Nephron progenitor cell (in vitro differentiated cells): ENCODE measurements at regions not wholly inside any gene's neighbourhood (a gene's known extent, or its start where the extent isn't known, plus 50 kb on each side); places are given as distances from the start of the nearest gene placed in this dataset.

Experiments used
- DNase-seq: peaks from one replicate; pipeline ENCODE4 v3.0.0; 2021
- H3K27ac Mint-ChIP-seq: 2 replicates; pipeline ENCODE4 v1.8.0; 2021; ENCODE audit warnings: mild to moderate bottlenecking, moderate library complexity, mixed read lengths
- H3K27me3 Mint-ChIP-seq: 2 replicates; pipeline ENCODE4 v1.8.0; 2021; ENCODE audit warnings: mild to moderate bottlenecking, low read depth, mixed read lengths; ENCODE audit not compliant: poor library complexity
- H3K36me3 Mint-ChIP-seq: 2 replicates; pipeline ENCODE4 v1.8.0; 2021; ENCODE audit warnings: low read depth, mixed read lengths
- H3K4me1 Mint-ChIP-seq: 2 replicates; pipeline ENCODE4 v1.8.0; 2021; ENCODE audit warnings: mixed read lengths
- H3K4me3 Mint-ChIP-seq: 2 replicates; pipeline ENCODE4 v1.8.0; 2021; ENCODE audit warnings: mild to moderate bottlenecking, moderate library complexity, mixed read lengths
- H3K9me3 Mint-ChIP-seq: 2 replicates; pipeline ENCODE4 v1.8.0; 2021; ENCODE audit warnings: mild to moderate bottlenecking, moderate library complexity, mixed read lengths
- CTCF ChIP-seq: fragments of 200-600 bp; sonication (generic); IDR thresholded peaks from 2 replicates; pipeline ENCODE4 v1.5.0; 2021; ENCODE audit warnings: antibody characterized with exemption

DNA sequence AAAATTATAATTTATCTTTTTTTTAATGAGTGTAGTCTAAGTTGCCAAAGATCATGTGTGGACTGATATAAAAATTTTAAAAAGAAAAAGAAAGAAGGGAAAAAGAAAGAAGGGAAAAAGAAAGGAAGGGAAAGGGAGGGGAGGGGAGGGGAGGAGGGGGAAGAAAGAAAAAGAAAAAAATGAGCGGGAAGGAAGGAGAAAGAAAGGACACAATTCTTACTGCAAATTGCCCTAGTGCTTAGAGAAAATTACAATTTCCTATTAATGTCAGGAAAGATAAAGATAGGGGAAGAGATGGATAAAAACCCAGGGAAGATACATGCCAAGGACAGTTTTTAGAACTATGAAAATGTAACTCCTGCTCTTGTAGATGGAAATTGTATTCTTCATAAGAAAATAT is 789.7 kb upstream of the GRAMD2B start:
- no peak overlapping the region for H3K27ac Mint-ChIP-seq
- no peak overlapping the region for H3K4me3 Mint-ChIP-seq
- H3K36me3 Mint-ChIP-seq, result no peaks in the 10 kb centered on the region
- no peak for TF ChIP-seq CTCF
- peaks cover 4% of the 10 kb centered on the region for H3K9me3 Mint-ChIP-seq
- H3K4me1 Mint-ChIP-seq, result peaks cover 22% of the 10 kb centered on the region
- no peaks in the 10 kb centered on the region for H3K27me3 Mint-ChIP-seq
- no peak for DNase-seq

- Mint-ChIP-seq H3K36me3 (no peaks in the 10 kb centered on the region), H3K27ac (no peak overlapping the region), H3K4me3 (no peak overlapping the region), H3K4me1 (peaks cover 20% of the 10 kb centered on the region), H3K9me3 (peaks cover 4% of the 10 kb centered on the region), H3K27me3 (no peaks in the 10 kb centered on the region)
- TF ChIP-seq CTCF, result no peak
- DNase-seq, result no peak
Observed at GRCh38 chr5:125634216-125634835, 788.9 kb upstream of the GRAMD2B start.

GRCh38 chr5:125639858-125640257 is 783.4 kb upstream of the GRAMD2B start:
- Mint-ChIP-seq H3K4me3 (no peak overlapping the region), H3K27ac (no peak overlapping the region), H3K9me3 (peaks cover 51% of the 10 kb centered on the region), H3K27me3 (no peaks in the 10 kb centered on the region), H3K4me1 (no peaks in the 10 kb centered on the region), H3K36me3 (peaks cover 46% of the 10 kb centered on the region)
- DNase-seq, result no peak
- no peak for TF ChIP-seq CTCF

GRCh38 chr5:125652761-125653160 is 770.4 kb upstream of the GRAMD2B start:
- Mint-ChIP-seq H3K27ac (no peak overlapping the region), H3K36me3 (no peaks in the 10 kb centered on the region), H3K4me3 (no peak overlapping the region), H3K9me3 (peaks cover 10% of the 10 kb centered on the region), H3K4me1 (peaks cover 15% of the 10 kb centered on the region), H3K27me3 (no peaks in the 10 kb centered on the region)
- no peak for DNase-seq
- TF ChIP-seq CTCF, result no peak

GRCh38 chr5:125654392-125654791 is 768.8 kb upstream of the GRAMD2B start:
- H3K27ac Mint-ChIP-seq, result no peak overlapping the region
- H3K9me3 Mint-ChIP-seq, result peaks cover 8% of the 10 kb centered on the region
- H3K27me3 Mint-ChIP-seq, result no peaks in the 10 kb centered on the region
- no peak overlapping the region for H3K4me3 Mint-ChIP-seq
- DNase-seq, result no peak
- H3K4me1 Mint-ChIP-seq, result peaks cover 26% of the 10 kb centered on the region
- TF ChIP-seq CTCF, result no peak
- H3K36me3 Mint-ChIP-seq, result no peaks in the 10 kb centered on the region

- Mint-ChIP-seq H3K36me3 (no peaks in the 10 kb centered on the region), H3K27me3 (no peaks in the 10 kb centered on the region), H3K4me1 (peaks cover 32% of the 10 kb centered on the region), H3K4me3 (no peak overlapping the region), H3K9me3 (peaks cover 5% of the 10 kb centered on the region), H3K27ac (no peak overlapping the region)
- no peak for TF ChIP-seq CTCF
- no peak for DNase-seq
Observed at GRCh38 chr5:125655156-125655555, 768.1 kb upstream of the GRAMD2B start.
